Fibroblast of lung (primary cell): ENCODE measurements at regions not wholly inside any gene's neighbourhood (a gene's known extent, or its start where the extent isn't known, plus 50 kb on each side); places are given as distances from the start of the nearest gene placed in this dataset.
"Not testable (repeated sequence)": the region's sequence is repeated elsewhere in the genome, so short reads cannot be mapped to it uniquely, and the experiment has no call there.

Source experiments
- DNase-seq, 2 donors: peaks; one replicate each; pipeline versions ENCODE4 v3.0.0 to v3.0.0-alpha.2; 2010; ENCODE audit warnings: low read depth in 2 of 2
- H2AFZ ChIP-seq: 2 replicates; pipeline ENCODE4 v1.5.1; 2012; ENCODE audit warnings: low read length, control low read depth, inconsistent platforms
- H3K27ac ChIP-seq: 2 replicates; pipeline ENCODE4 v1.5.1; 2011; ENCODE audit warnings: low read length, control low read depth; ENCODE audit not compliant: insufficient read depth
- H3K27me3 ChIP-seq: 2 replicates; pipeline ENCODE4 v1.5.1; 2011; ENCODE audit warnings: mild to moderate bottlenecking, low read length; ENCODE audit not compliant: control insufficient read depth, insufficient read depth
- H3K36me3 ChIP-seq: 2 replicates; pipeline ENCODE4 v1.5.1; 2011; ENCODE audit warnings: low read length; ENCODE audit not compliant: control insufficient read depth, insufficient read depth
- H3K4me1 ChIP-seq: 2 replicates; pipeline ENCODE4 v1.5.1; 2011; ENCODE audit warnings: low read length; ENCODE audit not compliant: control insufficient read depth, insufficient read depth; ENCODE audit errors: extremely low read depth
- H3K4me2 ChIP-seq: 2 replicates; pipeline ENCODE4 v1.5.1; 2011; ENCODE audit warnings: low read length, control low read depth; ENCODE audit not compliant: insufficient read depth; ENCODE audit errors: extremely low read depth
- H3K4me3 ChIP-seq, 4 experiments: fragments of 200-600 bp in 1 of 4; sonication (generic) in 1 of 4; replicated peaks in 1 of 4; 2 replicates each; pipeline ENCODE4 v1.5.1; 2011 to 2016; ENCODE audit warnings: low read length in 4 of 4, low read depth in 3 of 4, mild to moderate bottlenecking in 3 of 4, control low read depth in 2 of 4, inconsistent platforms in 1 of 4, mixed read lengths in 1 of 4; ENCODE audit not compliant: insufficient read depth in 1 of 4; ENCODE audit errors: control extremely low read depth in 1 of 4
- H3K79me2 ChIP-seq: 2 replicates; pipeline ENCODE4 v1.5.1; 2012; ENCODE audit warnings: mild to moderate bottlenecking, low read length, inconsistent platforms; ENCODE audit not compliant: control insufficient read depth, insufficient read depth
- H3K9ac ChIP-seq: 2 replicates; pipeline ENCODE4 v1.5.1; 2011; ENCODE audit warnings: mild to moderate bottlenecking, low read length, control low read depth; ENCODE audit not compliant: insufficient read depth
- H3K9me3 ChIP-seq: 2 replicates; pipeline ENCODE4 v1.5.1; 2012; ENCODE audit warnings: low read depth, low read length; ENCODE audit not compliant: control insufficient read depth, insufficient read depth
- H4K20me1 ChIP-seq: 2 replicates; pipeline ENCODE4 v1.5.1; 2011; ENCODE audit warnings: low read length; ENCODE audit not compliant: control insufficient read depth, insufficient read depth; ENCODE audit errors: extremely low read depth
- EZH2 ChIP-seq: IDR thresholded peaks from 2 replicates; pipeline ENCODE4 v1.5.1; 2012; ENCODE audit warnings: low read length, control low read depth, mild to moderate bottlenecking; ENCODE audit errors: missing control alignments
- TF ChIP-seq, protein P1 (sequence below), 2 donors: IDR thresholded peaks in 1 of 2; conservative IDR thresholded peaks in 1 of 2; 1 replicate in 1 of 2; 2 replicates in 1 of 2; pipeline ENCODE4 v1.5.1; 2011 to 2012; ENCODE audit warnings: low read length in 2 of 2, control low read depth in 1 of 2, inconsistent platforms in 1 of 2, low read depth in 1 of 2, mild to moderate bottlenecking in 1 of 2

DNA sequence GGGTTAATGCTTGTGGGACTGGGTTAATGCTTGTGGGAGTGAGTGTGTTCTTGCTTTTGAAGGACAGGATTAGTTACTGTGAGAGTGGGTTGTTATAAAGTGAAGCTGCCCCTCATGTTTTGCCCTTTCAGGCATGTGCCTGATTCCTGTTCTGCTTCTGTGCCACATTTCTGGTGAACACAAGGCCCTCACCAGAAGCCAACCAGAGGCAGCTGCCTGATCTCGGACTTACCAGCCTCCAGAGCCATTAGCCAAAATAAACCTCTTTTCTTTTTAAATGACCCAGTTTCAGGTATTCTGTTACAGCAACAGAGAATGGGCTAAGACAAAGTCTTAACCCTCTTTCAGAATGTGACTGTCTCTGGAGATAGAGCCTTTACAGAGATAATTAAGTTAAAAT is 113.3 kb upstream of the TMTC4 start:
- H3K27ac ChIP-seq: no peak overlapping the region
- no peak overlapping the region for H3K4me3 ChIP-seq
- no peak overlapping the region for H3K4me2 ChIP-seq
- H3K9me3 ChIP-seq: no peaks in the 10 kb centered on the region
- DNase-seq: no peak
- no peak overlapping the region for H3K9ac ChIP-seq
- no peak overlapping the region for H2AFZ ChIP-seq
- TF ChIP-seq EZH2: no peak
- TF ChIP-seq, protein P1, sequence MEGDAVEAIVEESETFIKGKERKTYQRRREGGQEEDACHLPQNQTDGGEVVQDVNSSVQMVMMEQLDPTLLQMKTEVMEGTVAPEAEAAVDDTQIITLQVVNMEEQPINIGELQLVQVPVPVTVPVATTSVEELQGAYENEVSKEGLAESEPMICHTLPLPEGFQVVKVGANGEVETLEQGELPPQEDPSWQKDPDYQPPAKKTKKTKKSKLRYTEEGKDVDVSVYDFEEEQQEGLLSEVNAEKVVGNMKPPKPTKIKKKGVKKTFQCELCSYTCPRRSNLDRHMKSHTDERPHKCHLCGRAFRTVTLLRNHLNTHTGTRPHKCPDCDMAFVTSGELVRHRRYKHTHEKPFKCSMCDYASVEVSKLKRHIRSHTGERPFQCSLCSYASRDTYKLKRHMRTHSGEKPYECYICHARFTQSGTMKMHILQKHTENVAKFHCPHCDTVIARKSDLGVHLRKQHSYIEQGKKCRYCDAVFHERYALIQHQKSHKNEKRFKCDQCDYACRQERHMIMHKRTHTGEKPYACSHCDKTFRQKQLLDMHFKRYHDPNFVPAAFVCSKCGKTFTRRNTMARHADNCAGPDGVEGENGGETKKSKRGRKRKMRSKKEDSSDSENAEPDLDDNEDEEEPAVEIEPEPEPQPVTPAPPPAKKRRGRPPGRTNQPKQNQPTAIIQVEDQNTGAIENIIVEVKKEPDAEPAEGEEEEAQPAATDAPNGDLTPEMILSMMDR (conservative IDR thresholded peaks at IDR 0.05 in 1 of 2, IDR thresholded peaks at IDR 0.05 in 1 of 2; ENCODE audit: low read depth in 1 of 2, low read length in 2 of 2): no peak
- no peaks in the 10 kb centered on the region for H3K79me2 ChIP-seq
- no peaks in the 10 kb centered on the region for H3K36me3 ChIP-seq
- H3K4me1 ChIP-seq: no peaks in the 10 kb centered on the region
- H3K27me3 ChIP-seq: no peaks in the 10 kb centered on the region
- no peaks in the 10 kb centered on the region for H4K20me1 ChIP-seq

DNA sequence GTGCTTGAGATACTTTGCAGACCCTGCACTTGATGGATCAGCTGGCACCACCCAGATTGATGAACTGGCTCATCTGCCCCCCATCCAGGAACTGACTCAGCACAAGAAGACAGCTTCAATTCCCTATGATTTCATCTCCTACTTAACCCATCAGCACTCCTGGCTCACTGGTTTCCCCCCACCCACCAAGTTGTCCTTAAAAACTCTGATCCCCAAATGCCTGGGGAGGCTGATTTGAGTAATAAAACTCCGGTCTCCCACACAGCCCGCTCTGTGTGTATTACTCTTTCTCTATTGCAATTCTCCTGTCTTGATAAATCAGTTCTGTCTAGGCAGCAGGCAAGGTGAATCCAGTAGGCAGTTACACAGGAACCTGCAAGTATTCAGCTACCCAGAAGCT is 102.1 kb upstream of the TMTC4 start:
- H3K36me3 ChIP-seq, H3K79me2 ChIP-seq, H2AFZ ChIP-seq, H3K4me1 ChIP-seq, H4K20me1 ChIP-seq, H3K27ac ChIP-seq, H3K4me3 ChIP-seq, H3K27me3 ChIP-seq, H3K4me2 ChIP-seq, DNase-seq, H3K9ac ChIP-seq, H3K9me3 ChIP-seq: not testable (repeated sequence)

- Histone ChIP-seq H3K27me3 (no peaks in the 10 kb centered on the region), H3K4me3 (no peak overlapping the region), H3K4me1 (no peaks in the 10 kb centered on the region), H4K20me1 (no peaks in the 10 kb centered on the region), H3K9me3 (no peaks in the 10 kb centered on the region), H2AFZ (no peak overlapping the region), H3K4me2 (no peak overlapping the region), H3K27ac (no peak overlapping the region), H3K36me3 (no peaks in the 10 kb centered on the region), H3K9ac (no peak overlapping the region), H3K79me2 (no peaks in the 10 kb centered on the region)
- TF ChIP-seq, protein P1 (conservative IDR thresholded peaks at IDR 0.05 in 1 of 2, IDR thresholded peaks at IDR 0.05 in 1 of 2; ENCODE audit: low read depth in 1 of 2, low read length in 2 of 2): no peak
- TF ChIP-seq EZH2: no peak
- DNase-seq: no peak
Observed at GRCh38 chr13:100773923-100774663, 99.5 kb upstream of the TMTC4 start.
